ENCODE measurements at regions not wholly inside any gene's neighbourhood (a gene's known extent, or its start where the extent isn't known, plus 50 kb on each side); places are given as distances from the start of the nearest gene placed in this dataset.

DNA sequence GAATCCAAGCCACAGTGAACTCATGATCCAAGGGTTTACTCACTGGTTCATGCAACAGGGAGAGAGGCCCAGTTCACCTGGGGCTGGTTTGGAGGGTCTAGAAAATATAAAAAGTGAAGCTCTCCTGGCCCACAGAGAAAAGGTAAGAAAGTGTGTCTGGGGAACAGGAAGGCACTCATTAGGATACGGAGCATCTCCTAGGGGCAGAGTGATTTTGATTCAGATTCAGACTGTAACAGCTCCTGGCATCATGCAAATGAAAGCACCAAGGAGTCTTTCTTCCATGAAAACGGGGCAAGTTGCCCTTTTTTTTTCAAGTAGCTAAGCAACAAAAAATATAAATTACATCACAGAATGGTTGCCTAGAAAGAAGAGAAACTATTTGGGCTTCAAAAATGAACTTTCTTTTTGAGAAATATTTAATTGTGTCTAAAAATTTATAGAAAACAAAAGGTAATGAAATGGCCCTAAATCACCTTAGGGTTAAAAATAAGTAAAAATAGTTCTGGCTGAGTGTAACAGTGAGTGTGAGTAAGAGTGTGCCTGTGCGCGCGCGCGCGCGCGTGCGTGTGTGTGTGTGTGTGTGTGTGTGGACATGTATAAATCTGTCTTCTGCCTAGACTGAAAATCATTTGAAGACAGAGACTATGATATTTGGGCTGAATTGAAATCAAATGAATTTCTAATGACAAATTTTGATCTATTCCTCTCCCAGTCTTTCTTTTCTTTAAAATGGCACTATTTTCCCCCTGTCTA lies 177.8 kb upstream of the ZNF462 start:
- H3K4me3 ChIP-seq (ENCODE audit: low read length), result no peak overlapping the region
- no peak overlapping the region for H3K27ac ChIP-seq (ENCODE audit: low read length)
- H3K4me2 ChIP-seq (ENCODE audit: low read depth, low read length), result no peak overlapping the region
- H3K9ac ChIP-seq (ENCODE audit: low read length), result no peak overlapping the region
- no peak overlapping the region for H2AFZ ChIP-seq (ENCODE audit: low read length)
- DNase-seq, result no peak
- H3K4me1 ChIP-seq (ENCODE audit: low read length), result no peaks in the 10 kb centered on the region
- no peaks in the 10 kb centered on the region for H4K20me1 ChIP-seq (ENCODE audit: insufficient read depth, low read length)
- no peaks in the 10 kb centered on the region for H3F3A ChIP-seq (ENCODE audit: insufficient read depth, low read length)
- no peaks in the 10 kb centered on the region for H3K36me3 ChIP-seq (replicated peaks; ENCODE audit: insufficient read depth, low read length)
- no peaks in the 10 kb centered on the region for H3K9me3 ChIP-seq (replicated peaks; ENCODE audit: insufficient read depth, low read length)
- no peaks in the 10 kb centered on the region for H3K79me2 ChIP-seq (ENCODE audit: low read length)
- no peaks in the 10 kb centered on the region for H3K27me3 ChIP-seq (replicated peaks; ENCODE audit: insufficient read depth, low read length)
- no peak for TF ChIP-seq EZH2 (optimal IDR thresholded peaks at IDR 0.05; ENCODE audit: low read depth, low read length)
- TF ChIP-seq, protein P1, sequence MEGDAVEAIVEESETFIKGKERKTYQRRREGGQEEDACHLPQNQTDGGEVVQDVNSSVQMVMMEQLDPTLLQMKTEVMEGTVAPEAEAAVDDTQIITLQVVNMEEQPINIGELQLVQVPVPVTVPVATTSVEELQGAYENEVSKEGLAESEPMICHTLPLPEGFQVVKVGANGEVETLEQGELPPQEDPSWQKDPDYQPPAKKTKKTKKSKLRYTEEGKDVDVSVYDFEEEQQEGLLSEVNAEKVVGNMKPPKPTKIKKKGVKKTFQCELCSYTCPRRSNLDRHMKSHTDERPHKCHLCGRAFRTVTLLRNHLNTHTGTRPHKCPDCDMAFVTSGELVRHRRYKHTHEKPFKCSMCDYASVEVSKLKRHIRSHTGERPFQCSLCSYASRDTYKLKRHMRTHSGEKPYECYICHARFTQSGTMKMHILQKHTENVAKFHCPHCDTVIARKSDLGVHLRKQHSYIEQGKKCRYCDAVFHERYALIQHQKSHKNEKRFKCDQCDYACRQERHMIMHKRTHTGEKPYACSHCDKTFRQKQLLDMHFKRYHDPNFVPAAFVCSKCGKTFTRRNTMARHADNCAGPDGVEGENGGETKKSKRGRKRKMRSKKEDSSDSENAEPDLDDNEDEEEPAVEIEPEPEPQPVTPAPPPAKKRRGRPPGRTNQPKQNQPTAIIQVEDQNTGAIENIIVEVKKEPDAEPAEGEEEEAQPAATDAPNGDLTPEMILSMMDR (IDR thresholded peaks at IDR 0.05; ENCODE audit: low read length), result no peak
- no peak for TF ChIP-seq EZH2phosphoT487 (IDR thresholded peaks at IDR 0.05; ENCODE audit: low read length)
- H3K9me2 ChIP-seq (replicated peaks; ENCODE audit: insufficient read depth, low read length), result no peaks in the 10 kb centered on the region

DNA sequence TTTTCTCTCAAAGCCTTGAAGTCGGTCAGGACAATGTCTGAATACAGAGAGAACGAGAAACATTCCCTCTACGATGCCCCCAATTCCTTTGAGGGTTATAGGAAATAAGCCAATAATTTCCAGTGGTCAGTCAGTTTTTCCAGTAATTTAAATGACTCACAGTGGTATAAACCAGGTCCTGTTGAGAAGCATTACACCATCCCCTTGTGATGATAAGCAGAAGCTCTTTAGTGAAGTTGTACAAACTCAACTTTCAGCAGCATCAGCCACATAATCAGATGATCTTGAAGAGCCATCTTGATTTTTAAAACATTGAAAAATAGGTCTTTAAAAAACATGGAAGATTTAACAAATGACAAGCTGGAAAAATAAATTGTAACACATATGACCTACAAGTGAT lies 173.9 kb upstream of the ZNF462 start:
- no peaks in the 10 kb centered on the region for H3K79me2 ChIP-seq (ENCODE audit: low read length)
- H2AFZ ChIP-seq (ENCODE audit: low read length), result no peak overlapping the region
- H3K4me3 ChIP-seq (ENCODE audit: low read length), result no peak overlapping the region
- H3K36me3 ChIP-seq (replicated peaks; ENCODE audit: insufficient read depth, low read length), result no peaks in the 10 kb centered on the region
- no peaks in the 10 kb centered on the region for H3K4me1 ChIP-seq (ENCODE audit: low read length)
- H3K4me2 ChIP-seq (ENCODE audit: low read depth, low read length), result no peak overlapping the region
- H3K9ac ChIP-seq (ENCODE audit: low read length), result no peak overlapping the region
- no peak for DNase-seq
- no peaks in the 10 kb centered on the region for H4K20me1 ChIP-seq (ENCODE audit: insufficient read depth, low read length)
- H3K27me3 ChIP-seq (replicated peaks; ENCODE audit: insufficient read depth, low read length), result no peaks in the 10 kb centered on the region
- H3K9me2 ChIP-seq (replicated peaks; ENCODE audit: insufficient read depth, low read length), result no peaks in the 10 kb centered on the region
- no peaks in the 10 kb centered on the region for H3K9me3 ChIP-seq (replicated peaks; ENCODE audit: insufficient read depth, low read length)
- TF ChIP-seq EZH2phosphoT487 (IDR thresholded peaks at IDR 0.05; ENCODE audit: low read length) (no peak), EZH2 (optimal IDR thresholded peaks at IDR 0.05; ENCODE audit: low read depth, low read length) (no peak)
- TF ChIP-seq, protein P1 (IDR thresholded peaks at IDR 0.05; ENCODE audit: low read length), result no peak
- H3K27ac ChIP-seq (ENCODE audit: low read length), result no peak overlapping the region
- no peaks in the 10 kb centered on the region for H3F3A ChIP-seq (ENCODE audit: insufficient read depth, low read length)

DNA sequence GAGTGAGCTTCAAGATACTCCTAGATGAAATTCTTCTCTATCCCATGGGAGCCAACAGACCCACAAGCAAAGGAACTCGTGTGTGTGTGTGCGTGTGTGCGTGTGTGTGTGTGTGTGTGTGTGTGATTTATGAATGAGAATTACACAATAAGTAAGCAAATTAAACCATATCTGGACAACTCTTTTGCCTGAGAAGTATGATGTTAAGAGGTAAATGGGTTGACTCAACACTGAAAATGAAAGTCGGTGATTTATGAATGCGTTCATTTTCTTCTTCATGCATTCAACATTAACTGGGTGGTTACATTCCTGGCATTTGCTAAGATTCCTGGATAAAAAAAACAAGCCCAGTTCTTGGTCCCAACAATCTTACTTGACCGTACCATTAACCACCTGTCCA lies 171.3 kb upstream of the ZNF462 start:
- Histone ChIP-seq H3K79me2 (ENCODE audit: low read length) (no peaks in the 10 kb centered on the region), H3K9me2 (replicated peaks; ENCODE audit: insufficient read depth, low read length) (no peaks in the 10 kb centered on the region), H3K27ac (ENCODE audit: low read length) (no peak overlapping the region), H3K4me1 (ENCODE audit: low read length) (no peaks in the 10 kb centered on the region), H3K9ac (ENCODE audit: low read length) (no peak overlapping the region), H3K9me3 (replicated peaks; ENCODE audit: insufficient read depth, low read length) (no peaks in the 10 kb centered on the region), H2AFZ (ENCODE audit: low read length) (no peak overlapping the region), H3F3A (ENCODE audit: insufficient read depth, low read length) (no peaks in the 10 kb centered on the region), H3K4me3 (ENCODE audit: low read length) (no peak overlapping the region), H3K27me3 (replicated peaks; ENCODE audit: insufficient read depth, low read length) (no peaks in the 10 kb centered on the region), H4K20me1 (ENCODE audit: insufficient read depth, low read length) (no peaks in the 10 kb centered on the region), H3K4me2 (ENCODE audit: low read depth, low read length) (no peak overlapping the region), H3K36me3 (replicated peaks; ENCODE audit: insufficient read depth, low read length) (no peaks in the 10 kb centered on the region)
- TF ChIP-seq, protein P1 (IDR thresholded peaks at IDR 0.05; ENCODE audit: low read length), result no peak
- TF ChIP-seq EZH2phosphoT487 (IDR thresholded peaks at IDR 0.05; ENCODE audit: low read length) (no peak), EZH2 (optimal IDR thresholded peaks at IDR 0.05; ENCODE audit: low read depth, low read length) (no peak)
- DNase-seq, result no peak

Measured in MM.1S (cell line).